ENCODE measurements at regions not wholly inside any gene's neighbourhood (a gene's known extent, or its start where the extent isn't known, plus 50 kb on each side); places are given as distances from the start of the nearest gene placed in this dataset.

- TF ChIP-seq CTCF (IDR thresholded peaks at IDR 0.05) (no peak), POLR2A (IDR thresholded peaks at IDR 0.05) (no peak)
Measured at GRCh38 chr2:164363646-164364045, 257.6 kb downstream of the GRB14 start.

All from lower leg skin (tissue), 3 donors.